ENCODE measurements at regions not wholly inside any gene's neighbourhood (a gene's known extent, or its start where the extent isn't known, plus 50 kb on each side); places are given as distances from the start of the nearest gene placed in this dataset.

GRCh38 chr1:168822911-168823310 lies 93.9 kb upstream of the DPT start:
- TF ChIP-seq CTCF (IDR thresholded peaks at IDR 0.05), result no peak
- no peak for TF ChIP-seq POLR2A (IDR thresholded peaks at IDR 0.05)

Data from testis (tissue), 2 donors.